Hematopoietic multipotent progenitor cell treated with erythropoietin and hydrocortisone succinate and interleukin-3 and kit ligand, for 15 days (in vitro differentiated cells): ENCODE measurements at regions not wholly inside any gene's neighbourhood (a gene's known extent, or its start where the extent isn't known, plus 50 kb on each side); places are given as distances from the start of the nearest gene placed in this dataset.

ENCODE experiments used
- DNase-seq: peaks from one replicate; pipeline ENCODE4 v3.0.0-alpha.2; 2015; ENCODE audit warnings: low spot score

DNA sequence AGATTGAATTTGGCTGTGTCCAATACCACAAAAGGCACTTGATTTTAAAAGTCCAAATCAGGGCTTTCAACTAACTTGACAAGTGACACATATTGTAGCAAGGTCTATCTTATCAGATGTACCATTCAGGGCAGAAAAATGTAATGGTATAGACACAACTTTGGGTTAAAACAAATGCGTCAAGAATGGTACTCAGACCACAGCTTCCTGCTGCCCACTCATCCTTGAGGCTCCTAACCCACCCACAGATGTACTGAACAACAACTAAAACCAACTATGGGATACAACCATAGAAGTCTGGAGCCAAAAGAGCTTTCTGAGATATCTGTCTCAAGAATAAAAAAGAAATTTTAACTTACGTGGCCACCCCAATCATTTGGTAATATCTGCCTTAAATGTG is 105.2 kb downstream of the RBM43 start:
- no peak for DNase-seq

DNA sequence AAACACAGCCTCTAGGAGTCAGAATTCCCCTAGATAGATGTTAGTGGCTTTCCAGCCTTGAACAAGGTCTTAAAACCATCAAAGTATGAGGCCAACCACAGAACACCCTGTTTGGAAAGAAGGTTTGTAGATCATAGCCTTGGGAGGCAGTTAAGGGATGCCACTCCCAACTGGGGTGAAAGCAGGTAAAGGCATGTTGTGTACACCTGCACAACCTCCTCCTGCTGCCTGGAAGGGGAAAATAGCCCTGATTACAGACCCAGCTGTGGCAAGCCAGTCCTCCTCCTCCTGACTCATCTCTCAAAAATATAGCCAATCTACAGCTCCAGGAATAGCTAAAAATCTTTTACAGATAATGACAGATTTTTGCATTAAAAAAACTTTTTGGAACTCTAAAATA is 108.1 kb downstream of the RBM43 start:
- no peak for DNase-seq

DNA sequence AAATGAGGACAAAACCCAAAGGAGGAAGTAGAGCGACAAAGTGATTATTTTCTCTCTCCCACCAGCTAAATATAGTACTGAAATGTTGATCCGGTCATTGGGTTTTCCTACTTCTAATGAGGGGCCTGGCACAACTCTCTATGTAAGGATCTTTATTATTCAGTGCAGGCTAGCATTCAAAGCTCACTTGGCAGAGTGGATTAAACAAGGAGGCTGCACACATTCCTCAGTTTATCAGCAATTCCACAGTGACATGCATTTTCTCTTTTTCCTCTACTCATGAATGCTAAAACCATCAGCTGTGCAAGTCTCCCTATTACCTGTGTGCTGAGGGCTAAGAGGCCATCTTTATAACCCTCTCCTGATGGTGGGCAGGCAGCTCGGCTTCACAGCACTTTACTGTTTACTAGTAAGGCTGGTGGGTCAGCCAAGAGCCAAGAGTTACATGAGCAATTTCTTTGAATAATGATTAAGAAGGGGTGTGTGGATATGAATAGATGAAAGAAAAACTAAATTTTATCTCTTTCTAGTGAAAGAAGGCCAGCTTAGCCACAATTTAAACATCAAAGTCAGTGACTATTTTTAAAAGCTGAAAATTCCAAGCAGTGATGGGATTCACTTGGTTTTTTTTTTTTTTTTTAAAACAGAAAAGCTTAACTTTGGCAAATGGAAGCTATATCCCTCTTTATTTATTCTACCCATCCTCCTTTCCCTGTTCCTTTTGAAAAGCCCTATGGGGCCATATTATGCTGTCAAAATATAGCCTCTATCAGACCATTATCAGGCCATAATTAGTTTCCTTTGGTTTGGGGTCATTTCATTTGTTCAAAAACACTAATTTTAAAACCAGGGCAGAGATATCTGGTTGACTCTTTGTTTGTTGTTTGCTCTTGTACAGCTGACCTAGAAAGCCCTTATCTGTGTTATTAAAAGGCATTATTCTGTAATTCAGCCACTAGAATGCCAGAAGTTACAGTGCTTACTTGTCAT is 111.0 kb downstream of the RBM43 start:
- DNase-seq, result no peak

DNA sequence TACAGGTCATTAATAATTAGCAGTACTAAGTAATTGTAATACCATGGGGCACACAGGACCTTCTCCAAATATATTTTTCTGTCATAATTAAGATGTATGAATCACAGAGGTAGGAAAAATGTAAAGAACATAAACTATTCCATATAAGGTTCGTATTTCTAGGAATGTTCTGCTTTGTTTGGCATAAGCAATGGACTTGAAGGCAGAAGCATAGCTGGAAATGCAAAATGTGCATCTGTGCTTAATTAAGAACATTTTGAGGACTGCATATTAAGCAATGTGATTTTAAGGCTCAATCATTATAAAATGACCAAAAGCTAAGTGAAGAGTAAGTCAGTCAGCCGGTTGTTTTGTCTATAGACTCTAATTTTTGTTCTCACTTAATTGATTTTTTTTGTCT is 123.2 kb downstream of the RBM43 start:
- no peak for DNase-seq

DNA sequence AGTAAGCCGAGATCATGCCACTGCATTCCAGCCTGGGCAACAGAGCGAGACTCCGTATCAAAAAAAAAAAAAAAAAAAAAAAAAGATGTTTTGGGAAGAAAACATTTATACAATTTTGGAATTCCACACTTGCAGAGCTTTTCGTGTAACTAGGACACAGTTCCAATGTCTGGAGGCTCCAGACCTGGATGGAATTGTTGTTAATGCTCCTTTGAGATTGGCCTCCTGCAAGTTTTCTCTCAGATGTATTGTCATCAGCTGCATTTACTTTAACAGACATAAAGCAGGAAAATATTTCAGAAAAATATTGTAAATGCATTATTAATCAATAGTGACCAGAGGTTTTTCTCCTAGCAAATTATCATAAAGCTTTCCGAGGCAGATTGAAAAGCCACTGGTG is 124.1 kb downstream of the RBM43 start:
- DNase-seq, result no peak

DNA sequence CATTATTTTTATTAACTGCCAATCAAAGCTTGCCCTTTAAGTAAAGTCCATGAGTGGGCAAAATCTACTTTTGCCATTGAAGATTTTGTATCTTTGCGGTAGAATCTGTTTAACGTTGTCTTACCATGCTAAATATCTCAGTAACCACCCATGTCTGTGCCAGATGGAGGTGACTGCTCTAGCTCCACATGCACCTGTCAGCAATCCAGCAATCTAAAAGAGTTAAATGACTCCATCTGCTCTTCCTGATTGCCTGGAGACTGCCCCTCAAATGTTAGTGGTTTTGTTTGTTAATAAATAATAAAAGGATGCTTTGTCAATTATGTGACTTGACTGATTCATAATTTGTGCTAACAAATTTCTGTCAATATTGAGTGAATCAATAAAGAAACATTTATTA is 141.7 kb downstream of the RBM43 start:
- no peak for DNase-seq

DNA sequence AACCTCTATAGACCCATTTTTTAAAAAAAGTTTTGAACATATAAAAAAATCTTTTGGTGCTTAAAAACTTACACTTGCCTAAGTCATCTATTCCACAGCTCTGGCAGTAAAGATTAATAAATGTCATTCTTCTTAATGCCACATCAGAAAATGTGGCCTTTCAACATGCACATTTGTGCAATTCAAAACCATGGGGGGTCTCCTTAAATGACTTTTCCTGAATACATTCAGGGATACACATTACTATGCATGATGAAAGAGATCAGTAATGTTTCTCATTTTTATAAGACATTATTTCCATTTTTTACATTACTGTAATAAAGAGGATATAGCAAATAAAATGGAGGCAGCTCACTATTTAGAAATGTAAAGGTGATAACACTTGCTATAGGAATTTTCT is 142.3 kb downstream of the RBM43 start:
- no peak for DNase-seq

DNA sequence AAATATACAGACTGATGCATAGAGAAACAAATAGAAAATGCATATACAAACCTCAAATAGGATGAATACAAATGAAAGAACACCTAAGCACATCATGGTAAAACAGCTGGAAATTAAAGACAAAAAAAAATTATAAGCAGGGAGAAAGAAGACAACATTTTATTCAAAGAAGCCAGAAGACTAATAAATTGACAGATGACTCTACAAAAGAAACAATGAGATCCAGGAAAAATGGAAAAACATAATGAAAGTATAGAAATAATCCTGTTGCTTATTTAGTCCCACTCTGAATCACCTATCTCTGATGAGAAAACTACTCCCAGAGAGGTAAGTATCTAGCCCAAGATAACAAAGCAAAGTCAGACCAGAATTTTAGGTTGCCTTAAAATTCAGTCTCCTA is 143.4 kb downstream of the RBM43 start:
- DNase-seq, result no peak

DNA sequence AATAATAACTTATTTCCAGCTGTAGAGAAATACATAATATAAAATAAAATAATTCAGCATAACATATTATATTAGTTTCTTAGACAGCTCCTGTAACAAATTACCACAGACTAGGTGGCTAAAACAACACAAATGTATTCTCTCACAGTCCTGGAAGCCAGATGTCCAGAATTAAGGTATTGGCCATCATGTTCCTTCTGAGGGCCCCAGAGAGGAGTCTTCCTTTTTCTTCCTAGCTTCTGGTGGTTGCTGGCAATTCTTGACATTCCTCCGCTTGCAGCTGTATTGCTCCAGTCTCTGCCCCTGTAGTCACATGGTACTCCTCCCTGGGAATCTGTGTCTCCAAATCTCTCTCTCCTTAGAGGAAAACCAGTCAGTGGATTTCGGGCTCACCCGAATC is 146.8 kb downstream of the RBM43 start:
- DNase-seq, result no peak

DNA sequence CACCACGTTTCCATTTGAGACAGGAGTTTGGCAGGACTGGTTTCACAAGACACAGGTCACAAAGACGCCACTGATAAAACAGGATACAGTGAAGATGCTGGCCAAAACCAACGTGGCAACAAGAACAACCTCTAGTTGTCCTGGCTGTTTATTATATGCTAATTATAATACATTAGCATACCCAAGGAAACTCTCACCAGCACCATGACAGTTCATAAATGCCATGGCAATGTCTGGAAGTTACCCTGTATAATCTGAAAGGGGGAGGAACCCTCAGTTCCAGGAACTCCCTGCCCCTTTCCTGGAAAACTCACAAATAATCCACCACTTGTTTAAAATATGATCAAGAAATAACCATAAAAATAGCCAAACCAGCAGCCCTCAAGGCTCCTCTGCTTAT is 148.3 kb downstream of the RBM43 start:
- no peak for DNase-seq

DNA sequence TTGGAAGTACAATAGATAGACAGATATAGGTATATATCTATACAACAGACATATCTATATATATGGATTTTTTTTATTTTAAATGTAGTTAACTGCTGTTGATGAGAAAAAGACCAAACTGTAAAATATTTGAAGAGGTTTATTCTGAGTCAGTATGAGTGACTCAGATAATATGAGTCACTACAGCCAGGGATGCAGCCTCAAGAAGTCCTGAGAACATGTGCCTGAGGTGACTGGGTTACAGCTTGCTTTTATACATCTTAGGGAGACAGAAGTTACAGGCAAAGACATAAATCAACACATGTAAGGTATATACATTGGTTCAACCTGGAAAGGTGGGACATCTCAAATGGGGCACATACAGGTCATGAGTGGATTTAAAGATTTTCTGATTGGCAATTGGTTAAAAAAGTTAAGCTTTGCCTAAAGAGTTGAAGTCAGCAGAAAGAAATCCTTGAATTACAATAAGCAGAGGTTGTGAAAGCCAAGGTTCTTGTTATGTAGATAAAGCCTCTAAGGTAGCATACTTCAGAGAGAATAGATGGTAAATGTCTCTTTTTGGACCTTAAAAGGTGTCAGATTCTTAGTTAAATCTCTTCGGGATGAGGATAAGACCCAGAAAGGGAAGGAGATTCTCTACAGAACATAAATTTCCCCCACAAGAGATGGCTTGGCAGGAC is 149.9 kb downstream of the RBM43 start:
- no peak for DNase-seq

DNA sequence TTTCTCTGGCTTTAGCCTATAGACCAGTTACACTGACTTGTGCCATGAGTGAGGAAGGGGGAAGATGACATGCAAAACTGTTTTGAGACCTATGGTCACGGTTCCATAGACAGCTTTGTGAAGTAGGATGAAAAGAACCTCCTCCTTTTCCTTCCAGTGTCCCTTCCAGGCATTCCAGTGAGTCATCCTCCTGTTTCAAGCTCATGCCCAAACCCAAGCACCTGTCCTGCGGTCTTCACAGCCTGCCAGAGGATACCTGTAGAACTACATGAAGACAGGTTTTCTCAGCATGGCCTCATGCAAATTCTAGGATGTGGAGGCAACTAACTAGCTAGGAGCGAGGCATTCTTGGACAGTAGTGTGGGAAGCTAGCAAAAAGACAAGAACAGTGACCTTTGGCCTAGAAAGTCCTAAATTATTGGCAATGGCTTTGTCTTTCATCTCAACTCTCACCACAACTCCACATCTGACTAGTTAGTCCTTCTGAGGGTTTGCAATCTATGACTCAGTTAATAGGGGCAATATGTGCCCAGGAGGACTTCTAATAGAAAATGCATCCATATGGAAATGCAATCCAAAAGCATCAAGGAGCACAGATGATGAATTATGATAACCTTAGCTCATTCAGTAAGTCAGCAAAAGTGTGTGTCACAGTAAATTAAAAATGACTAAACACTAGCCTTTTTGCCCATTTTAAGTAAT is 154.7 kb downstream of the RBM43 start:
- DNase-seq, result no peak

DNA sequence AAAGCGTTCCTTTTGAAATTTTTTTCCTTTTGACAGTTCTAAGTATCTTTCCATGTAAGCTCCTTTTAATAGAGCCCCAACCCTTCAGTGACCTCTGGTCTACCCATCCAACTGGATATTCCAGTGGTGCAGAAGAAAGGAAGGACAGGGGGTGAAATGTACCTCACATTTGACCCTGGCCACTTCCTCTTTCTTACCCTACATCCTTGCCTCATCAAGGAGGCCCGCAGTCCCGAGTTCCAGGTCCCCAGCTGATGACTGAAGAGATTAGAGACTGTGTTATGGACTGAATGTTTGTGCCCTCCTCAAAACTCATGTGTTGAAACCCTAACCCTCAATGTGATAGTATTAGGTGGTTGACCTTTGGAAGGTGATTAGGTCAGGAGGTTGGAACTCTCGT is 158.1 kb downstream of the RBM43 start:
- DNase-seq, result no peak

DNA sequence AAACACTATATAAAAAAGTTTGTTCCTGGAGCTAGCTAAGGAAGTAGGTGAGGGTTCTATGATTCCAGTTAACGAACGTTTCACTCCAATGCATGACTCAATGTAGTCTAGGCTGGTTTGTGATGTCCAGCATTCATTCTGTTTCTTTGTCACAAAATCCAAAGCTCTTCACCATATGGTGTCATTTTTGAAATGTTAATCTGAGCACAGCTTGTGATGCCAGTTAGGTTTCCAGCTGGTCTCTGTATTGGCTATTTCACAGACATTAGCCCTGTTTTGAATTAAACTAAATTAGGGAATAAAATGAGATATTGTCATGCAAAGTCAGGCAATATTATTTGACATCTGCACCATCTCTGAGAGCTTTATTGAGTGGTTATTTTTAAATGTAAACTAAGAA is 159.4 kb downstream of the RBM43 start:
- no peak for DNase-seq

DNA sequence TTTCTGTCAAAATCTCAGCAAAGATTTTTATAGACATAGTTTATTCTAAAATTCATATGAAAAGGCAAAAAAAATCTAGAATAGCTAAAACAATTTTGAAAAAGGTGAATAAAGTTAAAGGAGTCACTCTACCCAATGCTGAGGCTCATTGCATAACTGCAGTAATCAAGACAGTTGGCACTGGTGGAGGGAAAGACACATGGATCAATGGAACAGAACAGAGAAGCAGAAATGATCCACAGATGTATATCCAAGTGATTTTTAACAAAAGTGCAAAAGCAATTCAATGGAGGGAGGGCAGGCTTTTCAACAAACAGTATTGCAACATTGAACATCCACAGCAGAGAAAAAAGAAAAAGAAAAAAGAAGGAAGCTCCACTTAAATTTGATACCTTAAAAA is 162.8 kb downstream of the RBM43 start:
- no peak for DNase-seq

DNA sequence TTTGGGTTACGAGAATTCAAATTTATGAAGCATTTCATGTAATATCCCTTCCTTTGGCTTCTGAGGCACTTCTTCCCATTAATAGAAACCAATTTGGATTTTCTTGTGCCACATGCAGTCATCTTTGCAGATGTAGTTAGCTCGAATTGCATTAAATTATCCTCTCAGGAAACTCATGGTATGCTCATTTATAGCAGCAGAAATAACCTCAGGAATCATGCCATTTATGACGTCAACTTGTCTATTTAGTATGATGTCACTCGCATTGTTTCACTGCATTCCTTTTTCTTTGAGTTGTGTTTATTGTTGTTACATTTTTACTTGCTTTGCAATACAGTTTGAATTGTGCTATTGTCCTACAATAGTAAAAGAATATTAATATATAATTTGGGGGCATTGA is 163.8 kb downstream of the RBM43 start:
- DNase-seq, result no peak

DNA sequence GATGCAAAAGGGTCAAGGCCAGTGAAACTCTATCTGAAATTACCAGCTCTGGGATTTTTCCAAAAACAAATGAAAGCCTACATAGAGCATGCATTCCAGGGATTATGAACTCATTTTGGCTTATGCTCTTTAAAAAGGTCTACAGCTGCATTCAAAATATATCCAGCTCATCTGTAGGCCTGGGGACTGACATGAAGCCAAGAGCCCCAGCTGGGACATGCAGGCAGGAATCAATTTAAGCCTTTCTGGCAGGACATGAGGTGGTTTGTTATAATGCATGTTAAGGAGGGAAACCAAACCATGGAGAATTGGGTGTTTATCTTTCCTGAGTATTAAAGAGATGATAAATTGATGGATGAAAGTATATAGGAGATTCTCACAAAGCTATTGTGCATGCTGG is 164.5 kb downstream of the RBM43 start:
- DNase-seq, result no peak

DNA sequence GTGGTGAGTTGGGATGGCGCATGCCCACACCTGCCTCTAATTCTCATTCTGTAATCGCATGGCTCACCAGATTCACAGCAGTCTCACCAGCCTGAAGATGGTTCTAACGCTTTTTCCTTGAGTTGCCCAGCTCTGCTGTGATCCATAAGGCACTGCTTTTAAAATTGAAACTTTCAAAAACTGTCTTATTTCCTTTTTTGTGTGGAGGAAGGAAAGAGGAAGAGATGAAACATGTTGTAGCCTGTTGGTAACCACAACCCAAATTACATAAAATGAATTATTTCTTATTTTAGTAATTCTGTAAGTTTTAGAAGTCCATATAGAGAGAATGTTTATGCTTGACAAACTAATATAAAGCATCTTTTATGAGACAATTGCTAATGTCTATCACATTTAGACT is 165.4 kb downstream of the RBM43 start:
- no peak for DNase-seq

DNA sequence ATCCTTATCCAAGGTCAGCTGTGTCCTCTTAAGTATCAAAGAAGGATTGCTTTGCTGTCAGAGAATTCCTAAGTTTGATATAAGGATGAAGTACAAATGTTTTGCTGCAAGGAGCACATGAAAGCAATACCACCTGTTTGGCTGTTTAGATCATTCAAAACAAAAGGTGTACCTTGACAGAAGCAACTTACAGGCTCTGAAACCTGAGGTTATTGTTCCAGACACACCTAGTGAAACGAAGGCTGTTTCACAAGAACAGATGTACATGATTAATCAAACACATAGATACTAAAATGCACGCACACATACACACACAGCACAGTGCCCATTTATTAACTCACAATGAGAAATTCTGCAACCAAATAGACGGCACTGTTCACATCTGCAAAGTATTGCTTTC is 166.2 kb downstream of the RBM43 start:
- DNase-seq, result no peak

DNA sequence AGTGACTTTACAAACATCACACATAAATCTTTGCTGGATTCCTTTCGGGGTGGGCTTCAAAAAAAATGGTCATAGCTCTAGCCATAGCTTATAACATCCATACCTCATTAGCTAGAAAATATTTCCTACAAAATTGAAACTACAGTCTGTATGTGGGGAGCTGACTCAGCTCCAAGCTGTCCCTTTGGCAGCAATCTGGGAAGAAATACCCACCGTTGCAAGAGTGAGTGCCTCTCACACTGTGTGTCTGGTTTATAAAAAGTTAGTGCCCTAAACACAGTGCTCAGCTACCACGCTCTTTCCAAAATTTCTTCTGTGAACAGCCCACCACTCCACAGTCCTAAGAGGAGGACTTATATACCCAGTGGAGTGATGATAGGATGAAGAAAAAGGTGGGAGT is 170.1 kb downstream of the RBM43 start:
- DNase-seq, result no peak

DNA sequence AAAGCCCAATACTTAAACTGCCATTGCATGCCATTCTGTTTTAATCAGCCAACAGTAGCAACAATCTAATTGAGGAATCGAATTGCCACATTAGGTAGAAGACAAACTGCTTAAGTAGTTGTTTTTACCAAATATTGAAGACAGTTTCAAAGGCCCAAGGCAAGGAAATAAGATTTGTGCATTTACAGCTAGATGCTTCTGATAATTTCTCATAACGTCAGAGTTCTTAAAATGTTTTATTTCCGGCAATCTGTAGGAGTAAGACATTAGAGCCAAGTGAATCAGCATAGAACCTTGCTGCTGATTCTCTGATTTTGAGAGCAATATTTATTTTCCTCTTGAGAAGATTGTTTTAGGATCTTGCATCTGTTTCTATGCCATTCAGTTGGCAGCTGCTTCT is 174.3 kb downstream of the RBM43 start:
- DNase-seq, result no peak

DNA sequence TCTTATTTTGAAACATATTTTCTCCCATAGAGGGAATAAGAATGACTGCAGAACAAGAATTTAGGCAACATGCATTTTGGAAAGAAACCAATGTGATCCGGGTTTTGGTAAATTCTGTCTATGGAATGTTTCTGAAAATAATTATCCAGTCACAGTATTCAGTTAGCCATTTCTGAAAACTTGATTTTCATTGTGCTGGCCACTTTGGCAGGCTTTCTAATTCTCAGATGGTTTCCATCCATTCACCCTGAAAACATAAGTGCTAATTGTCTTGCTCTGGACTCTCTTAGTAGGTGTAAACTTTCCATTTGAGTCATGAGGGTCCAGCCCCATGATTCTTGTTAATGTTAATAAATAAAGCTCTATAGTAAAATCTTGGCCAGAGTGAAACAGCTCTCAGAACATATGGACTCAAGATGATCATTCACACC is 176.5 kb downstream of the RBM43 start:
- no peak for DNase-seq
